SK-N-MC (cell line): ENCODE measurements at regions not wholly inside any gene's neighbourhood (a gene's known extent, or its start where the extent isn't known, plus 50 kb on each side); places are given as distances from the start of the nearest gene placed in this dataset.
"Not testable (repeated sequence)": the region's sequence is repeated elsewhere in the genome, so short reads cannot be mapped to it uniquely, and the experiment has no call there.

ENCODE experiments used
- DNase-seq: peaks from one replicate; pipeline ENCODE4 v3.0.0-alpha.2; 2011; ENCODE audit warnings: low read depth, low spot score
- H3K27ac ChIP-seq: fragments of 200-600 bp; sonication (generic); 2 replicates; pipeline ENCODE4 v1.5.1; 2016; ENCODE audit warnings: mixed run types
- H3K36me3 ChIP-seq: fragments of 200-600 bp; sonication (generic); 2 replicates; pipeline ENCODE4 v1.6.1; 2017; ENCODE audit warnings: antibody characterized with exemption, low read length, mixed read lengths; ENCODE audit not compliant: insufficient read depth
- H3K4me3 ChIP-seq: fragments of 200-600 bp; sonication (generic); 2 replicates; pipeline ENCODE4 v1.5.1; 2016
- H3K9ac ChIP-seq: fragments of 200-600 bp; sonication (generic); 2 replicates; pipeline ENCODE4 v1.8.0; 2017; ENCODE audit warnings: mixed run types, mixed read lengths; ENCODE audit not compliant: insufficient read length
- H3K9me3 ChIP-seq: fragments of 200-600 bp; sonication (generic); 2 replicates; pipeline ENCODE4 v1.6.1; 2017; ENCODE audit warnings: low read depth, mild to moderate bottlenecking, antibody characterized with exemption, low read length, moderate library complexity, mixed read lengths
- EZH2 ChIP-seq: fragments of 200-600 bp; sonication (generic); IDR thresholded peaks from one replicate; pipeline ENCODE4 v1.6.1; 2017; ENCODE audit warnings: antibody characterized with exemption
- FOXP2 ChIP-seq: optimal IDR thresholded peaks from 2 replicates; pipeline ENCODE3; 2011; ENCODE audit warnings: mild to moderate bottlenecking, moderate library complexity; ENCODE audit not compliant: insufficient read depth; ENCODE audit errors: extremely low read length, control extremely low read depth
- POLR2AphosphoS5 ChIP-seq: IDR thresholded peaks from 2 replicates; pipeline ENCODE4 v1.6.1; 2012; ENCODE audit warnings: mild to moderate bottlenecking, low read depth, low read length, borderline replicate concordance

DNA sequence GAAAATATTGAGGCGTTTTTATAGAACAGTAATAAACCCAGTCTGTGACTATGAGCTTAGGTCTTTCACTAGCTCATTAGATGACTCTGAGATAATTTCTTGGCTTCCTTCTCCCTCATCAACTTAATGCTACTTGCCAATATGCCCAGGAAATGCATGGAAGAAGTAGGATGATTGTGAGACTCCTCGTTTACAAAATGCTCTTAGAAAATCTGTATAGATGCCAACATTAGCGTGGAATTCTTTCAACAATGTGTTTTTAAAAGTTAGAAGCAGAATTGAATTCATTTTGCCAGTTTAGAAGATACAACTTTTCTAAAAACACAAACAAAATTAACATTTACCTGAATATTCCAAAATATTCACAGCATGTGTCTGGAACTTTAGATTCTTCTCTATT lies 424.6 kb downstream of the BTG1 start:
- no peak overlapping the region for H3K9ac ChIP-seq
- DNase-seq, result no peak
- H3K9me3 ChIP-seq, result no peaks in the 10 kb centered on the region
- H3K27ac ChIP-seq, result no peak overlapping the region
- TF ChIP-seq EZH2, result no peak
- TF ChIP-seq FOXP2, result no peak
- no peak for TF ChIP-seq POLR2AphosphoS5
- no peaks in the 10 kb centered on the region for H3K36me3 ChIP-seq
- H3K4me3 ChIP-seq, result no peak overlapping the region

DNA sequence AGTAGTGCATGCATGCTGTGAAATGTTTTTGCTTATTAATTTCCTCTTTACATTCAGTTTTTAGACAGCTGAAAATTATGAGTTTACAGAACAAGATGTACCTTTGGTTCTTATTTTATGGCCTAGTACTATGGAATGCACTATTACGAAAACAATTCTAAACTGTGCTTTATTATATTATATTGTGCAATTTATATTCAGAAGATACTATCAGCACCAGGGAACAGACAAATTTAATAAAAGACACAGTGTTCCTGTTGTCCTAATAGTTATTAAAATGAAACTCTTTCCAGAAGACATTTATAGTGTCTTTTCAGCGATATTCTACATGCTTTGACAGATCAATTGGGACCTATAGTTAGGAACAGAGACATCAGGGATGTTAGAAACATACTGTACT lies 427.3 kb downstream of the BTG1 start:
- DNase-seq, result no peak
- H3K4me3 ChIP-seq, result no peak overlapping the region
- H3K9ac ChIP-seq, result no peak overlapping the region
- no peak overlapping the region for H3K27ac ChIP-seq
- no peaks in the 10 kb centered on the region for H3K36me3 ChIP-seq
- no peaks in the 10 kb centered on the region for H3K9me3 ChIP-seq
- TF ChIP-seq EZH2, result no peak
- no peak for TF ChIP-seq FOXP2
- TF ChIP-seq POLR2AphosphoS5, result no peak

DNA sequence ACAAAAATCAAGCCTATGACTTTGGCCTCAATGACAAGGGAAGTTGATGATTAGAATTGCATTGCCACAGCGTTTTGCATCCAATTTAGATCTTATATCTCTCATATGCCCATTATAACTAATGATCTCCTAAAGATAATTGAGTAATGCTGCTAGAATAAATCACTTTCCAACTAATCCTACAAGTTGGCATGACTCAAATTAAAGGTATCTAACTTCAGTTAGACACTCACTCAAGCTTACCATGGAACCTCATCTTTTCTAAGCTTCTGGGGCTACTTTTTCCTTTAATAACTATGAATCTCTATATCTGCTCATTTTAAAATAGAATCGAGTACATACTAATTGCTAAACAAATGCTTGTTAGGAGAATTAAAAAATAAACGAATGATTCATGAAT lies 427.8 kb downstream of the BTG1 start:
- Histone ChIP-seq H3K9ac (no peak overlapping the region), H3K4me3 (no peak overlapping the region), H3K36me3 (no peaks in the 10 kb centered on the region), H3K9me3 (no peaks in the 10 kb centered on the region), H3K27ac (no peak overlapping the region)
- DNase-seq, result no peak
- no peak for TF ChIP-seq POLR2AphosphoS5
- no peak for TF ChIP-seq EZH2
- TF ChIP-seq FOXP2, result no peak

DNA sequence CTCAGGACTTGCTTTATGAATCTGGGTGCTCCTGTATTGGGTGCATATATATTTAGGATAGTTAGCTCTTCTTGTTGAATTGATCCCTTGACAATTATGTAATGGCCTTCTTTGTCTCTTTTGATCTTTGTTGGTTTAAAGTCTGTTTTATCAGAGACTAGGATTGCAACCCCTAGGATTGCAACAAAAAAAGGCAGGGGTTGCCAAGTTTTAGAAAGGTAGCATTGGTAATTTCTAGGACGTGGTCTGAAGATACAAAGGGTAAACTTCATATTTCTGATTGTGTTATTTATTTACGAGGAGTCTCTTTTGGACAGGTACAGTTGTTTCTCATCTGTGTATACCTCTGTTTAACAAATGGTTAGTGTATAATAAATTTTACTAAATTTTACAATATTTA lies 433.7 kb downstream of the BTG1 start:
- not testable (repeated sequence) for H3K36me3 ChIP-seq, DNase-seq, H3K27ac ChIP-seq, H3K4me3 ChIP-seq, H3K9ac ChIP-seq, H3K9me3 ChIP-seq

DNA sequence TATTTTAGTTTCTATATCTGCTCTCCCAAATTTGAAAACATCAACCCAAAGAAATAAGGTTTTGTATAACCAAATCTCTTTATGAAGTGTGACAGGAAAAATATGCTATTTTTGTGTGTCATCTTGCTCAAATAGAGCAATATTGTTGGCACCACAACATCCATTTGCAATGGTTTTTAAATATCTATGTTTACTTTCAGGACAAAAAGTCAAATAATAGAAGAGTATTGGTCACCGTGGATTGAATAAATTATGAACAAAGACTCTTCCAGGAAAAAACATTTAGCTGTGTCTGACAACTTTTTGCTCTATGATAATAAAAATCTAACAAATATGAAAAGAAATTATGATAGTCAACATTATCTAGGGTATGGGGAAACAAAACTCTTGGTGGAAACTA lies 439.2 kb downstream of the BTG1 start:
- H3K9me3 ChIP-seq, result no peaks in the 10 kb centered on the region
- H3K27ac ChIP-seq, result no peak overlapping the region
- H3K36me3 ChIP-seq, result no peaks in the 10 kb centered on the region
- H3K9ac ChIP-seq, result no peak overlapping the region
- TF ChIP-seq POLR2AphosphoS5 (no peak), FOXP2 (no peak), EZH2 (no peak)
- DNase-seq, result no peak
- H3K4me3 ChIP-seq, result no peak overlapping the region

DNA sequence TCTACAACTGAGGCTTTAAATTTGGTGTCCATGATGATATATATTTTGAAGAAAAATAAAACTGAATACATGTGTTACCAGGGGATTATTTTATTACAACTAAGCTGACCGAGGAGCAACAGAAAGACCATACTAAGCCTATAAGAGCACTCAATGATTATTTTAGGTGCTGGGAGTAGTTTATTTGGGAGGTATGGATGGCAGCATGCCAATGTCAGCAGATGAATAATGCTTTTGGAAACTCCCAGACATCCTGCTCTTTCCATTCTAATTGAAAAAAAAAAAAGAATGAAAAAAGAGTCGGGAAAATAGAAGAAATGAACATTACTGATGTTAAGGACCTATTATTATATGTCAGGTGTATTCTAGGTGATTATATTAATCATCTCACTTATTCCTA lies 441.2 kb downstream of the BTG1 start:
- no peak for DNase-seq
- Histone ChIP-seq H3K9me3 (no peaks in the 10 kb centered on the region; the same call in 1 of the 2 replicates), H3K36me3 (no peaks in the 10 kb centered on the region), H3K27ac (no peak overlapping the region), H3K9ac (no peak overlapping the region), H3K4me3 (no peak overlapping the region)
- TF ChIP-seq EZH2, result no peak
- no peak for TF ChIP-seq FOXP2
- no peak for TF ChIP-seq POLR2AphosphoS5

DNA sequence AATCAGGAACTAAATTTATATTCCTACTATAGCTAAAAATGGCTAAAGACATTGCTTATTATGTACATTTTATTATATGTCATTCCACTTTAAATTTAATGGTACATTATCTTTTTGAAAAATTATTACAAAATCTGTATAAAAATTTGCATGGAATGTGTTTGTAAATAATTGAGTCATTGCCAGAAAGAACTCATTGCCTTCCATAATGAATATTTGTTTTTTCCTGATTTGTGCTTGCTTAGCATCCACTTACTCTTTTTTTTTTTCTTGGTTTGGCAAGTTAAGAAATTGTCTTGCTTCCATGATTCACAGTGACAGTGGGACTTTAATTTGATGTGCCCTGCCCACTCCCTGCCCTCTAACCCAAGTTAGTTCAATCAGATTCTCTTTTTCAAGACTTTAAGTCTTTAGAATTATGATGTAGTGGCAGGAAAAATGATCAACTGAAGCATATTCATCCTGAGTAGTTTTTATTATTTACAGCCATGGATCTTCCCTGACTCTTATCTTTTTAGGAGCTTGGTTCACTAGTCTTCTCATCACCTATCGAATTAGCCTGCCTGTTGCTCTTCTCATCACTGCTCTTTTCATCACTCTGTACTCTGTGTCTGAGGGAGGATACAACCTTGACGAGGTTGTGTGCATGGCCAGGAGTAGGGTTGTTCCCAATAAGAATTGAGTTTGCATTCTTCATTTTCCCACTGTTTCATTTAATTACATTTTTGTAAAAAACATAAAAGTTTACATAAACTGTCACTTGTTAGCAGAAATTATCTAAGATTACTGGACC lies 442.0 kb downstream of the BTG1 start:
- Histone ChIP-seq H3K9ac (no peak overlapping the region), H3K27ac (no peak overlapping the region), H3K9me3 (no peaks in the 10 kb centered on the region; the same call in 1 of the 2 replicates), H3K4me3 (no peak overlapping the region), H3K36me3 (no peaks in the 10 kb centered on the region)
- no peak for DNase-seq
- TF ChIP-seq FOXP2 (no peak), EZH2 (no peak), POLR2AphosphoS5 (no peak)

DNA sequence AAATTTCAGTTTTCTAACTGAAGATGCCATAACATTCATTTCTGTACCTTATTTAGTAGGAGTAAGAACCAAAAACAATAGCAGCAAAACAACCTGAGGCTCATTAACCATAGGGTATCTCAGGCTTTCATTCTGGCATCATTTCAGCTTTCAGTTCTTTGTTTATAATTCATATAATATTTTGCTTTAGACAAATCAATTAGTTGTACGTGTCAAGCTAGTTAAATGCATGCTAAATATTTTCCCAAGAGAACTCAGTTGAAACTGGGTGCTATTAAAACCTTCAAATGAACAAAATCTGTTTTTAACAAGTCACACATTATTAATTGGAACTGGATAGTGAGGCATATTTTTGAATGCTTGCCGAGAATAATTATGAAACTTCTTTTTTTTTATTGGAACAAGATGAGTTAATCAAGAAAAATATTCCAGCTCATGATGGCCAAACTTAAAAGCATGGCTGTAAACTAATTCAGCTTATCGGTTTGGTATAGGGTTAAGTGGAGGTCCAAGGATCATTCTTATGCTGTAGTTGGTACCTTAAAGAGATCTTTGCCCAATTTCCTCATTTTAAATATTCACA lies 442.7 kb downstream of the BTG1 start:
- no peaks in the 10 kb centered on the region; the same call in 1 of the 2 replicates for H3K9me3 ChIP-seq
- TF ChIP-seq POLR2AphosphoS5 (no peak), EZH2 (no peak), FOXP2 (no peak)

DNA sequence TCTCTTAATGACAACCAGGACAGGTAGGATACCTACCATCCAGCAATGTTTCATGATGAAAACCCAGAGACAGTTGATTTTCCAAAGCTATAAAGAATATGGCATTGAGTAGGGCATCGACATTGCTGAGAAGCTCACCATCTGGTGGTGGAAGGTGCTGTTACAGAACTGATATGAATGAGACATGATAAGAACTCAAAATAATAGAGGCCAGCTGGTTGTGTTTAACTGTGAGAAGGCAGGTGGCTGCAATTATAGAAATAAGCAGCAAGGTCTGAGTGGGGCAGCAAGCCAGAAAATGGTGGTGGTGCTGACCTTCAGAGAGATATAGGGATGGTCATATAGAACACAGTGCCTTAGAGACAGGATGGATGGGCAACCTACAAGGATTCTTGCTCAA lies 449.7 kb downstream of the BTG1 start:
- Histone ChIP-seq H3K9ac (no peak overlapping the region), H3K4me3 (no peak overlapping the region)
- no peak for DNase-seq

More for the DNA sequence above, 442.7 kb downstream of the BTG1 start:
- no peak overlapping the region for H3K4me3 ChIP-seq
- H3K27ac ChIP-seq, result no peak overlapping the region
- no peak overlapping the region for H3K9ac ChIP-seq
- H3K36me3 ChIP-seq, result no peaks in the 10 kb centered on the region
- DNase-seq, result no peak

DNA sequence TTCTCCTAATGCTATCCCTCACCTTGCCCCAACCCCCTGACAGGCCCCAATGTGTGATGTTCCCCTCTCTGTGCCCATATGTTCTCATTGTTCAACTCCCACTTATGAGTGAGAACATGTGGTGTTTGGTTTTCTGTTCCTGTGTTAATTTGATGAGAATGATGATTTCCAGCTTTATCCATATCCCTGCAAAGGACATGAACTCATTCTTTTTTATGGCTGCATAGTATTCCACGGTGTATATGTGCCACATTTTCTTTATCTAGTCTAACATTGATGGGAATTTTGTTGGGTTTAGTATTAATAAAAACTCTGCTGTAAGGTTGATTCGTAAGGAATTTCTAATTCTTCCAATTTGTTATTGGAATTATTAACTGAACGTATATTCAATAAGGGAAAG lies 450.2 kb downstream of the BTG1 start:
- not testable (repeated sequence) for H3K36me3 ChIP-seq, H3K9ac ChIP-seq, DNase-seq, H3K9me3 ChIP-seq, H3K27ac ChIP-seq, H3K4me3 ChIP-seq

More for the DNA sequence above, 449.7 kb downstream of the BTG1 start:
- Histone ChIP-seq H3K36me3 (no peaks in the 10 kb centered on the region), H3K9me3 (no peaks in the 10 kb centered on the region; the same call in 1 of the 2 replicates), H3K27ac (no peak overlapping the region)
- TF ChIP-seq POLR2AphosphoS5 (no peak), FOXP2 (no peak), EZH2 (no peak)
